Neural progenitor cell (in vitro differentiated cells): ENCODE measurements at regions not wholly inside any gene's neighbourhood (a gene's known extent, or its start where the extent isn't known, plus 50 kb on each side); places are given as distances from the start of the nearest gene placed in this dataset.

Source experiments
- DNase-seq: peaks from one replicate; pipeline ENCODE4 v3.0.0-alpha.2; 2016; ENCODE audit warnings: low spot score
- H2AFZ ChIP-seq: fragments of 200-600 bp; sonication (generic); replicated peaks from 2 replicates; pipeline ENCODE4 v1.6.1; 2016; ENCODE audit warnings: antibody characterized with exemption
- H3F3A ChIP-seq: fragments of 200-600 bp; sonication (generic); 2 replicates; pipeline ENCODE4 v1.6.1; 2016; ENCODE audit warnings: antibody characterized with exemption, low read depth
- H3K27ac ChIP-seq: fragments of 200-600 bp; sonication (generic); 2 replicates; pipeline ENCODE4 v1.5.1; 2016; ENCODE audit warnings: mild to moderate bottlenecking
- H3K27me3 ChIP-seq: fragments of 200-600 bp; sonication (generic); 2 replicates; pipeline ENCODE4 v1.6.1; 2016; ENCODE audit warnings: mild to moderate bottlenecking, moderate library complexity
- H3K36me3 ChIP-seq: fragments of 200-600 bp; sonication (generic); 2 replicates; pipeline ENCODE4 v1.5.1; 2016
- H3K4me1 ChIP-seq: fragments of 200-600 bp; sonication (generic); 2 replicates; pipeline ENCODE4 v1.6.1; 2016; ENCODE audit warnings: mixed run types
- H3K4me2 ChIP-seq: fragments of 200-600 bp; sonication (generic); 2 replicates; pipeline ENCODE4 v1.6.1; 2016
- H3K4me3 ChIP-seq: fragments of 200-600 bp; sonication (generic); 2 replicates; pipeline ENCODE4 v1.5.1; 2016
- H3K79me2 ChIP-seq: fragments of 200-600 bp; sonication (generic); 2 replicates; pipeline ENCODE4 v1.6.1; 2016; ENCODE audit warnings: low read depth
- H3K9ac ChIP-seq: fragments of 200-600 bp; sonication (generic); 2 replicates; pipeline ENCODE4 v1.6.1; 2016
- H3K9me3 ChIP-seq: fragments of 200-600 bp; sonication (generic); 2 replicates; pipeline ENCODE4 v1.5.1; 2016; ENCODE audit warnings: low read depth
- H4K20me1 ChIP-seq: fragments of 200-600 bp; sonication (generic); 2 replicates; pipeline ENCODE4 v1.6.1; 2016; ENCODE audit warnings: low read depth
- H3K27ac Mint-ChIP-seq: 3 replicates; pipeline ENCODE4 v1.8.0; 2021; ENCODE audit warnings: mixed read lengths
- H3K27me3 Mint-ChIP-seq: 2 replicates; pipeline ENCODE4 v1.8.0; 2022; ENCODE audit warnings: low read depth, mild to moderate bottlenecking, inconsistent platforms, moderate library complexity, mixed read lengths; ENCODE audit not compliant: insufficient read depth
- H3K36me3 Mint-ChIP-seq: 3 replicates; pipeline ENCODE4 v1.8.0; 2021; ENCODE audit warnings: mixed read lengths
- H3K4me1 Mint-ChIP-seq: 3 replicates; pipeline ENCODE4 v1.8.0; 2021; ENCODE audit warnings: mixed read lengths
- H3K4me3 Mint-ChIP-seq: 3 replicates; pipeline ENCODE4 v1.8.0; 2021; ENCODE audit warnings: mild to moderate bottlenecking, moderate library complexity, mixed read lengths
- H3K9me3 Mint-ChIP-seq: 3 replicates; pipeline ENCODE4 v1.8.0; 2020; ENCODE audit warnings: mixed read lengths
- EZH2 ChIP-seq: fragments of 200-600 bp; sonication (generic); IDR thresholded peaks from 2 replicates; pipeline ENCODE4 v1.6.1; 2017; ENCODE audit warnings: antibody characterized with exemption, mild to moderate bottlenecking, moderate library complexity
- EZH2phosphoT487 ChIP-seq: fragments of 200-600 bp; sonication (generic); IDR thresholded peaks from 2 replicates; pipeline ENCODE4 v1.6.1; 2017; ENCODE audit warnings: antibody characterized with exemption
- TF ChIP-seq, protein P1 (sequence below): fragments of 200-600 bp; sonication (generic); IDR thresholded peaks from 2 replicates; pipeline ENCODE4 v1.5.1; 2017; ENCODE audit warnings: antibody characterized with exemption, mild to moderate bottlenecking

DNA sequence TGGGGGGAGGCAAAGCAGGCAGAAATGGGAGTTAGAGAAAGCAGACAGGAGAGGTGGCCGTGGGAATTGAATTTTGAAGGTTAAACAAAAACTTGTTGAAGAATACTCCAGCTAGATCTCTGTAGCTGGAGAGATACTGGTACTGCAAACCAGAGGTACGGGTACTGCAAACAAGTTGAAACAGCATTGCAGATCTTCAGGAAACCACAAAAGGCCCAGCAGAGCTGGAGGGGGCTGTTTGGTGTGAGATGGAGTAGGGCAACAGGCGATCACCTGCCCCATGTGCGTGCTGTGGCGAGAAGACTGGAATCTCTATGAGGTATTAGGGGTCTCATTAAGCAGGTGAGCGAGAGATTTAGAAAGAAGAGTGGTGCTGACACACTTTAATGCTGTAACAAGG, 77.7 kb upstream of the RGS4 start:
- no peaks in the 10 kb centered on the region for H3F3A ChIP-seq
- no peaks in the 10 kb centered on the region for H4K20me1 ChIP-seq
- no peak overlapping the region for H3K9ac ChIP-seq
- no peaks in the 10 kb centered on the region for H3K9me3 Mint-ChIP-seq
- no peak overlapping the region for H3K4me3 ChIP-seq
- H3K9me3 ChIP-seq = no peaks in the 10 kb centered on the region
- H3K36me3 ChIP-seq = no peaks in the 10 kb centered on the region
- H3K4me2 ChIP-seq = no peak overlapping the region
- H2AFZ ChIP-seq = peak overlapping the region; percentile 30
- no peak for DNase-seq
- peaks cover 3% of the 10 kb centered on the region for H3K27me3 Mint-ChIP-seq
- H3K4me1 ChIP-seq = no peaks in the 10 kb centered on the region
- TF ChIP-seq, protein P1, sequence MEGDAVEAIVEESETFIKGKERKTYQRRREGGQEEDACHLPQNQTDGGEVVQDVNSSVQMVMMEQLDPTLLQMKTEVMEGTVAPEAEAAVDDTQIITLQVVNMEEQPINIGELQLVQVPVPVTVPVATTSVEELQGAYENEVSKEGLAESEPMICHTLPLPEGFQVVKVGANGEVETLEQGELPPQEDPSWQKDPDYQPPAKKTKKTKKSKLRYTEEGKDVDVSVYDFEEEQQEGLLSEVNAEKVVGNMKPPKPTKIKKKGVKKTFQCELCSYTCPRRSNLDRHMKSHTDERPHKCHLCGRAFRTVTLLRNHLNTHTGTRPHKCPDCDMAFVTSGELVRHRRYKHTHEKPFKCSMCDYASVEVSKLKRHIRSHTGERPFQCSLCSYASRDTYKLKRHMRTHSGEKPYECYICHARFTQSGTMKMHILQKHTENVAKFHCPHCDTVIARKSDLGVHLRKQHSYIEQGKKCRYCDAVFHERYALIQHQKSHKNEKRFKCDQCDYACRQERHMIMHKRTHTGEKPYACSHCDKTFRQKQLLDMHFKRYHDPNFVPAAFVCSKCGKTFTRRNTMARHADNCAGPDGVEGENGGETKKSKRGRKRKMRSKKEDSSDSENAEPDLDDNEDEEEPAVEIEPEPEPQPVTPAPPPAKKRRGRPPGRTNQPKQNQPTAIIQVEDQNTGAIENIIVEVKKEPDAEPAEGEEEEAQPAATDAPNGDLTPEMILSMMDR = no peak
- no peak for TF ChIP-seq EZH2phosphoT487
- no peak for TF ChIP-seq EZH2
- no peaks in the 10 kb centered on the region for H3K27me3 ChIP-seq
- H3K27ac ChIP-seq = no peak overlapping the region
- no peak overlapping the region for H3K27ac Mint-ChIP-seq
- H3K4me1 Mint-ChIP-seq = no peaks in the 10 kb centered on the region
- H3K4me3 Mint-ChIP-seq = no peak overlapping the region
- H3K36me3 Mint-ChIP-seq = no peaks in the 10 kb centered on the region
- no peaks in the 10 kb centered on the region for H3K79me2 ChIP-seq

DNA sequence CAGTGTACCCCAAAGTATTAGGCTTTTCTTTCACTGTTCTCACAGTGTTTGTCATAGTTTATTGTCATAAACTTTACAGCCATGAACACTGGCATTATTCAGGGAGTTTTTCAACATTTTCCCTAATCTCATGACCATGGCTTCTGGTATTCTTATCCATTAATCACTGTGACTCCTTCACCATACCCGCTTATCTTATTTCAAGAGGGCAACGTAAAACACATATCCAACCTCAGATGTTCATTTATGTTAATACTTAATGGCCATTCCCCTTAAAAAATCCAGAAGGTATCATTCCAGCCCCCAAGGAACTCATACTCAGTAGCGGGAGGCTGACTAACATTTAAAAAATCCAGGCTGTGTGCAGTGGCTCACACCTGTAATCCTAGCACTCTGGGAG, 78.5 kb upstream of the RGS4 start:
- Histone ChIP-seq H3K79me2 (no peaks in the 10 kb centered on the region), H3K9ac (no peak overlapping the region), H3K9me3 (no peaks in the 10 kb centered on the region), H3K4me3 (no peak overlapping the region), H3K4me1 (no peaks in the 10 kb centered on the region), H2AFZ (no peak overlapping the region), H3K27ac (no peak overlapping the region), H3F3A (no peaks in the 10 kb centered on the region), H4K20me1 (no peaks in the 10 kb centered on the region), H3K27me3 (no peaks in the 10 kb centered on the region), H3K4me2 (no peak overlapping the region), H3K36me3 (no peaks in the 10 kb centered on the region)
- H3K4me1 Mint-ChIP-seq = no peaks in the 10 kb centered on the region
- H3K9me3 Mint-ChIP-seq = no peaks in the 10 kb centered on the region
- no peak overlapping the region for H3K27ac Mint-ChIP-seq
- peaks cover 3% of the 10 kb centered on the region for H3K27me3 Mint-ChIP-seq
- TF ChIP-seq EZH2 (no peak), EZH2phosphoT487 (no peak)
- DNase-seq = no peak
- no peaks in the 10 kb centered on the region for H3K36me3 Mint-ChIP-seq
- no peak overlapping the region for H3K4me3 Mint-ChIP-seq

DNA sequence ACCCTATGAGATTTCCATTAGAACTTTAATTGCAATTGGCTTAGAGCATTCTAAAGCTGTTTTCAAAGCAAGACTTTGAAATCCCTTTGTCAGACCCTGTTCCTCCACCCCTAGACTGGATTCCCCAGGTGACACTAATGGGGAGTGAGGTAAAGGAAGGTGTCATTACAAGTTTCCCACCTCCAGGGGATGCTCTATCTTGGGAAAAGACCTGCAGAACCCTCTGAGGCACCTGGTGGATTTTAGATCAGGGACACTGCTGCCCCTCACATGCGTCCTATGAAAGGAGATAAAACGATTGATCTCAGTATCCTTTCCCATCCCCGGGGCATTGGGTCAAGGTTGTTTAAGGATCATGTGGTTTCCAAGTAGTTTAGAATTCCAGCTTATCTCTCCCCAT, 80.3 kb upstream of the RGS4 start:
- no peaks in the 10 kb centered on the region for H3K4me1 ChIP-seq
- H4K20me1 ChIP-seq = no peaks in the 10 kb centered on the region
- H3K27ac Mint-ChIP-seq = no peak overlapping the region
- H3K27ac ChIP-seq = no peak overlapping the region
- H3K4me3 ChIP-seq = no peak overlapping the region
- H3K9ac ChIP-seq = no peak overlapping the region
- no peaks in the 10 kb centered on the region for H3K36me3 ChIP-seq
- no peaks in the 10 kb centered on the region for H3K36me3 Mint-ChIP-seq
- H3K4me3 Mint-ChIP-seq = no peak overlapping the region
- no peak overlapping the region for H2AFZ ChIP-seq
- H3F3A ChIP-seq = no peaks in the 10 kb centered on the region
- no peaks in the 10 kb centered on the region for H3K79me2 ChIP-seq
- H3K4me2 ChIP-seq = no peak overlapping the region
- H3K4me1 Mint-ChIP-seq = no peaks in the 10 kb centered on the region
- no peak for DNase-seq
- no peaks in the 10 kb centered on the region for H3K9me3 Mint-ChIP-seq
- no peaks in the 10 kb centered on the region for H3K27me3 ChIP-seq
- no peaks in the 10 kb centered on the region for H3K9me3 ChIP-seq
- H3K27me3 Mint-ChIP-seq = peaks cover 3% of the 10 kb centered on the region
- TF ChIP-seq, protein P1 = peak; percentile 35
- TF ChIP-seq EZH2 = no peak
- TF ChIP-seq EZH2phosphoT487 = no peak

DNA sequence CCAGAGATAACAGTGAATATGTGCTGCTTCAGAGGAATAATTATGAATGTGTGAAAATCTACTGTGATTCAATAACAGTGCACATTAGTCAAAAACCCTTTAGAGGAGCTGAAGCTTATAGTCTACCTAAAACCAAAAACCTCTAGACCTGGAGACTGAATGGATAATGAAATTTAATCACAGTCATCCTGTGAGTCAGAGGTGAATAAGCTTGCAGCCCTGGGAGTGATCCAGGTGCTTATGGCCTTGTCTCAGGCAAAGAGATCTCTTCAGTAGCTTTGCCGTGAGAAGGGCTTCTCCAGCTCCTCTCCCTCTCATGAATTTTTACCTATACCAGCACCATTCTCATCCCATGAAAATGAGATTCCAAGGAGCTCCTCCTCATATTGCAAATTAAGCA, 81.3 kb upstream of the RGS4 start:
- Histone ChIP-seq H3K27me3 (no peaks in the 10 kb centered on the region), H3K9me3 (no peaks in the 10 kb centered on the region), H4K20me1 (no peaks in the 10 kb centered on the region), H3K4me3 (no peak overlapping the region), H3K9ac (no peak overlapping the region), H3K4me2 (no peak overlapping the region), H3K27ac (no peak overlapping the region), H3F3A (no peaks in the 10 kb centered on the region), H3K36me3 (no peaks in the 10 kb centered on the region), H2AFZ (no peak overlapping the region), H3K4me1 (no peaks in the 10 kb centered on the region), H3K79me2 (no peaks in the 10 kb centered on the region)
- no peak for DNase-seq
- Mint-ChIP-seq H3K27ac (no peak overlapping the region), H3K4me3 (no peak overlapping the region), H3K36me3 (no peaks in the 10 kb centered on the region), H3K27me3 (peaks cover 3% of the 10 kb centered on the region), H3K4me1 (no peaks in the 10 kb centered on the region), H3K9me3 (no peaks in the 10 kb centered on the region)
- TF ChIP-seq EZH2phosphoT487 (no peak), EZH2 (no peak)
- TF ChIP-seq, protein P1 = no peak
